HL-60/S4 treated with retinoic acid at 250 ng/mL for 4 days and 3 days (cell line): ENCODE measurements at regions not wholly inside any gene's neighbourhood (a gene's known extent, or its start where the extent isn't known, plus 50 kb on each side); places are given as distances from the start of the nearest gene placed in this dataset.

Experiments
- in situ Hi-C: fragments of 300-500 bp; cut with MboI; formaldehyde crosslinking; loops from 2 replicates; pipeline ENCODE4 v1.7.0; 2022; ENCODE audit warnings: low sequenced_read_pairs

- in situ Hi-C loops = no loop called here
Observed at GRCh38 chr2:176534798-176535466, 265.7 kb downstream of the MTX2 start.

- in situ Hi-C loops = no loop called here
Observed at GRCh38 chr2:176535467-176536113, 266.3 kb downstream of the MTX2 start.

- in situ Hi-C loops = no loop called here
Observed at GRCh38 chr2:176536439-176537133, 267.3 kb downstream of the MTX2 start.

GRCh38 chr2:176537932-176538331 lies 268.7 kb downstream of the MTX2 start:
- in situ Hi-C loops = no loop called here

- in situ Hi-C loops = no loop called here
Observed at GRCh38 chr2:176540995-176541394, 271.8 kb downstream of the MTX2 start.

GRCh38 chr2:176542476-176542875 lies 273.2 kb downstream of the MTX2 start:
- in situ Hi-C loops = no loop called here

GRCh38 chr2:176544557-176544956 lies 275.3 kb downstream of the MTX2 start:
- in situ Hi-C loops = no loop called here

GRCh38 chr2:176544991-176545956 lies 276.0 kb downstream of the MTX2 start:
- in situ Hi-C loops = no loop called here

GRCh38 chr2:176546550-176546949 lies 277.3 kb downstream of the MTX2 start:
- in situ Hi-C loops = no loop called here

GRCh38 chr2:176552501-176553135 lies 283.4 kb downstream of the MTX2 start:
- in situ Hi-C loops = no loop called here

- in situ Hi-C loops = no loop called here
Observed at GRCh38 chr2:176553685-176554100, 284.5 kb downstream of the MTX2 start.

- in situ Hi-C loops = no loop called here
Observed at GRCh38 chr2:176554101-176555048, 285.1 kb downstream of the MTX2 start.

GRCh38 chr2:176555112-176555511 lies 285.9 kb downstream of the MTX2 start:
- in situ Hi-C loops = no loop called here

- in situ Hi-C loops = no loop called here
Observed at GRCh38 chr2:176555781-176556180, 286.5 kb downstream of the MTX2 start.

GRCh38 chr2:176556373-176556772 lies 287.1 kb downstream of the MTX2 start:
- in situ Hi-C loops = no loop called here

- in situ Hi-C loops = no loop called here
Observed at GRCh38 chr2:176557821-176558220, 288.6 kb downstream of the MTX2 start.

GRCh38 chr2:176558574-176559140 lies 289.4 kb downstream of the MTX2 start:
- in situ Hi-C loops = no loop called here

- in situ Hi-C loops = no loop called here
Observed at GRCh38 chr2:176560296-176560695, 291.1 kb downstream of the MTX2 start.

GRCh38 chr2:176561706-176562105 lies 292.5 kb downstream of the MTX2 start:
- in situ Hi-C loops = no loop called here
